Neural progenitor cell (in vitro differentiated cells): ENCODE measurements at regions not wholly inside any gene's neighbourhood (a gene's known extent, or its start where the extent isn't known, plus 50 kb on each side); places are given as distances from the start of the nearest gene placed in this dataset.
A peak's percentile ranks its signal among the peaks of the same experiment; 100 is the strongest.

Experiments
- DNase-seq: peaks from one replicate; pipeline ENCODE4 v3.0.0-alpha.2; 2016; ENCODE audit warnings: low spot score
- H2AFZ ChIP-seq: fragments of 200-600 bp; sonication (generic); replicated peaks from 2 replicates; pipeline ENCODE4 v1.6.1; 2016; ENCODE audit warnings: antibody characterized with exemption
- H3F3A ChIP-seq: fragments of 200-600 bp; sonication (generic); 2 replicates; pipeline ENCODE4 v1.6.1; 2016; ENCODE audit warnings: antibody characterized with exemption, low read depth
- H3K27ac ChIP-seq: fragments of 200-600 bp; sonication (generic); 2 replicates; pipeline ENCODE4 v1.5.1; 2016; ENCODE audit warnings: mild to moderate bottlenecking
- H3K27me3 ChIP-seq: fragments of 200-600 bp; sonication (generic); 2 replicates; pipeline ENCODE4 v1.6.1; 2016; ENCODE audit warnings: mild to moderate bottlenecking, moderate library complexity
- H3K36me3 ChIP-seq: fragments of 200-600 bp; sonication (generic); 2 replicates; pipeline ENCODE4 v1.5.1; 2016
- H3K4me1 ChIP-seq: fragments of 200-600 bp; sonication (generic); 2 replicates; pipeline ENCODE4 v1.6.1; 2016; ENCODE audit warnings: mixed run types
- H3K4me2 ChIP-seq: fragments of 200-600 bp; sonication (generic); 2 replicates; pipeline ENCODE4 v1.6.1; 2016
- H3K4me3 ChIP-seq: fragments of 200-600 bp; sonication (generic); 2 replicates; pipeline ENCODE4 v1.5.1; 2016
- H3K79me2 ChIP-seq: fragments of 200-600 bp; sonication (generic); 2 replicates; pipeline ENCODE4 v1.6.1; 2016; ENCODE audit warnings: low read depth
- H3K9ac ChIP-seq: fragments of 200-600 bp; sonication (generic); 2 replicates; pipeline ENCODE4 v1.6.1; 2016
- H3K9me3 ChIP-seq: fragments of 200-600 bp; sonication (generic); 2 replicates; pipeline ENCODE4 v1.5.1; 2016; ENCODE audit warnings: low read depth
- H4K20me1 ChIP-seq: fragments of 200-600 bp; sonication (generic); 2 replicates; pipeline ENCODE4 v1.6.1; 2016; ENCODE audit warnings: low read depth
- H3K27ac Mint-ChIP-seq: 3 replicates; pipeline ENCODE4 v1.8.0; 2021; ENCODE audit warnings: mixed read lengths
- H3K27me3 Mint-ChIP-seq: 2 replicates; pipeline ENCODE4 v1.8.0; 2022; ENCODE audit warnings: low read depth, mild to moderate bottlenecking, inconsistent platforms, moderate library complexity, mixed read lengths; ENCODE audit not compliant: insufficient read depth
- H3K36me3 Mint-ChIP-seq: 3 replicates; pipeline ENCODE4 v1.8.0; 2021; ENCODE audit warnings: mixed read lengths
- H3K4me1 Mint-ChIP-seq: 3 replicates; pipeline ENCODE4 v1.8.0; 2021; ENCODE audit warnings: mixed read lengths
- H3K4me3 Mint-ChIP-seq: 3 replicates; pipeline ENCODE4 v1.8.0; 2021; ENCODE audit warnings: mild to moderate bottlenecking, moderate library complexity, mixed read lengths
- H3K9me3 Mint-ChIP-seq: 3 replicates; pipeline ENCODE4 v1.8.0; 2020; ENCODE audit warnings: mixed read lengths
- CTCF ChIP-seq: fragments of 200-600 bp; sonication (generic); IDR thresholded peaks from 2 replicates; pipeline ENCODE4 v1.5.1; 2017; ENCODE audit warnings: antibody characterized with exemption, mild to moderate bottlenecking
- EZH2 ChIP-seq: fragments of 200-600 bp; sonication (generic); IDR thresholded peaks from 2 replicates; pipeline ENCODE4 v1.6.1; 2017; ENCODE audit warnings: antibody characterized with exemption, mild to moderate bottlenecking, moderate library complexity
- EZH2phosphoT487 ChIP-seq: fragments of 200-600 bp; sonication (generic); IDR thresholded peaks from 2 replicates; pipeline ENCODE4 v1.6.1; 2017; ENCODE audit warnings: antibody characterized with exemption

DNA sequence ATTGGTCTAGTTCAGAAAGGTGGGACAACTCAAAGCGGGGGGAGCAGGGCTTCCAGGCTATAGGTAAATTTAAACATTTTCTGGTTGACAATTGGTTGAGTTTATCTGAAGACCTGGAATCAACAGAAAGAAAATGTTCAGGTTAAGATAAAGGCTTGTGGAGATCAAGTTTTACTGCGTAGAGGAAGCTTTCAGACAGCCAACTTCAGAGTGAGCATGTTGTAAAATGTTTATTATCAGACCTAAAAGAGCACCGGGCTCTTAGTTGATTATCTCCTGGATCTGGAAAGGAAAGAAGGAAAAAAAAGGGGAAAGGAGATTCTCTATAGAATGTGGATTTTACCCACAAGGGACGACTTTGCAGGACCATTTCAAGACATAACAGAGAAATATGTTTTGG, 227.0 kb upstream of the SH3BP4 start:
- TF ChIP-seq EZH2phosphoT487: no peak
- TF ChIP-seq EZH2: no peak
- no peak for TF ChIP-seq CTCF
- Histone ChIP-seq H3K27ac (no peak overlapping the region), H3K4me1 (peaks cover 11% of the 10 kb centered on the region), H3K27me3 (no peaks in the 10 kb centered on the region), H2AFZ (peak overlapping the region; percentile 63), H3K9ac (no peak overlapping the region), H3K79me2 (no peaks in the 10 kb centered on the region), H4K20me1 (no peaks in the 10 kb centered on the region), H3K36me3 (no peaks in the 10 kb centered on the region), H3K4me2 (no peak overlapping the region), H3K4me3 (no peak overlapping the region), H3F3A (no peaks in the 10 kb centered on the region), H3K9me3 (no peaks in the 10 kb centered on the region)
- H3K36me3 Mint-ChIP-seq: no peaks in the 10 kb centered on the region
- no peak overlapping the region for H3K4me3 Mint-ChIP-seq
- no peaks in the 10 kb centered on the region for H3K27me3 Mint-ChIP-seq
- H3K27ac Mint-ChIP-seq: no peak overlapping the region
- peaks cover 20% of the 10 kb centered on the region for H3K4me1 Mint-ChIP-seq
- DNase-seq: no peak
- H3K9me3 Mint-ChIP-seq: no peaks in the 10 kb centered on the region

GRCh38 chr2:234723400-234723799, 226.5 kb upstream of the ARL4C start:
- H3K4me2 ChIP-seq: no peak overlapping the region
- no peaks in the 10 kb centered on the region for H3K9me3 ChIP-seq
- Mint-ChIP-seq H3K4me3 (no peak overlapping the region), H3K9me3 (no peaks in the 10 kb centered on the region), H3K36me3 (no peaks in the 10 kb centered on the region), H3K27me3 (no peaks in the 10 kb centered on the region), H3K4me1 (peaks cover 27% of the 10 kb centered on the region), H3K27ac (peak overlapping the region; percentile 53)
- H3K27ac ChIP-seq: no peak overlapping the region
- no peak overlapping the region for H3K9ac ChIP-seq
- no peak overlapping the region for H3K4me3 ChIP-seq
- no peaks in the 10 kb centered on the region for H3K27me3 ChIP-seq
- no peaks in the 10 kb centered on the region for H3K36me3 ChIP-seq
- TF ChIP-seq EZH2 (no peak), CTCF (no peak), EZH2phosphoT487 (no peak)
- no peaks in the 10 kb centered on the region for H4K20me1 ChIP-seq
- no peak for DNase-seq
- H3K4me1 ChIP-seq: peaks cover 9% of the 10 kb centered on the region
- H3F3A ChIP-seq: peaks cover 5% of the 10 kb centered on the region
- H2AFZ ChIP-seq: no peak overlapping the region
- H3K79me2 ChIP-seq: no peaks in the 10 kb centered on the region

DNA sequence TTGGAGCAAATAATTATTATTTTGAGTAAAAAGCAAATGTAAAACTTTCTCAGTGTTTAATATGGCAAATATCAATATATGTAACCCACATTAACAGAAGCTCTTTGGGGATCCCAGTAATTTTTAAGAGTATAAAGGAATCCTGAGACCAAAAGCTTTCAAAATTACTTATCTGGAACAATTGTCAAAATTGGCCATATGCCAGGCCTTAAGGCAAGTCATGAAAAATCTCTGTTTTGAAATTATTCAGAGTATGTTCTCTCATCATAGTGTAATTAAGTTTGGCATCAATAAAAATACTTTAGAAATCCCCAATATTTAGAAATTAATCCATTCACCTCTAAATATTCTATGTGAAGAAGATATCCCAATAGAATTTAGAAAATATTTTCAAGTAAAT, 225.3 kb upstream of the ARL4C start:
- no peak overlapping the region for H3K27ac Mint-ChIP-seq
- no peak overlapping the region for H2AFZ ChIP-seq
- no peaks in the 10 kb centered on the region for H3K27me3 Mint-ChIP-seq
- H3K4me3 ChIP-seq: no peak overlapping the region
- H3K79me2 ChIP-seq: no peaks in the 10 kb centered on the region
- H3K4me3 Mint-ChIP-seq: no peak overlapping the region
- no peak for DNase-seq
- no peak for TF ChIP-seq EZH2phosphoT487
- TF ChIP-seq EZH2: no peak
- H3K4me1 Mint-ChIP-seq: peaks cover 30% of the 10 kb centered on the region
- no peaks in the 10 kb centered on the region for H3K36me3 Mint-ChIP-seq
- H3K9ac ChIP-seq: no peak overlapping the region
- H3K9me3 Mint-ChIP-seq: no peaks in the 10 kb centered on the region
- no peak overlapping the region for H3K27ac ChIP-seq
- H4K20me1 ChIP-seq: no peaks in the 10 kb centered on the region
- peaks cover 5% of the 10 kb centered on the region for H3F3A ChIP-seq
- peaks cover 9% of the 10 kb centered on the region for H3K4me1 ChIP-seq
- H3K27me3 ChIP-seq: no peaks in the 10 kb centered on the region
- H3K4me2 ChIP-seq: no peak overlapping the region
- no peaks in the 10 kb centered on the region for H3K36me3 ChIP-seq
- H3K9me3 ChIP-seq: no peaks in the 10 kb centered on the region

DNA sequence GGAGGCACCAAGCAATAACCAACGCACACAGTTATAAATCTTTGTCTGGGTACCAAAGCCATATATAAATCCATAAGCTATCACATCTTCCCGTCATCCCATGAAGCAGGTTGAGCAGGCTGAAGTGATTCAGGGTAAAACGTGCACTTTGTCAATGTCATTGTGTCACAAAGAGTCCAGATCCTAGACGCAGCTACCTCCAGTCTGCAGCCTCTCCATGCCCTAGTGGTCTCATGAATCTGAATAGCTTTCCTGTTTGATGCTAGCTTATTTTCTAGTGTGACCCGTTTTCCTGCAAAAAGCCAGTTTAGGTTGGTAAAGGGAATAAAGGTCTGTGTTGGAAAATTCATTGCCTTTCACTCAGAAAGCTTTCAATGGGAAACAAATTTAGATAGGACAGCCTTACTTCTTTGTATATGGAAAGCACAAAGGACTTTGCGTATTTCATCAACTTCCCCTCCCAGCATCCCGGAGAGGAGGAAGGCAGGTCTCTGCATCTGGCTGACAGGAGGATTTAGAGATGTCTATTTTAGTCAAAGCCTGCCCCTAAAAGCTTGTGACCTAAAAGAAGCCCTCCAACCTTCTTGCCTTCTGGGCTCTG, 222.3 kb upstream of the ARL4C start:
- H3K27me3 Mint-ChIP-seq: no peaks in the 10 kb centered on the region
- H2AFZ ChIP-seq: peak overlapping the region; percentile 18

More for the DNA sequence above, 222.3 kb upstream of the ARL4C start:
- Histone ChIP-seq H3K36me3 (no peaks in the 10 kb centered on the region), H3K4me3 (no peak overlapping the region), H3F3A (peaks cover 5% of the 10 kb centered on the region), H4K20me1 (no peaks in the 10 kb centered on the region), H3K9ac (no peak overlapping the region), H3K27ac (no peak overlapping the region), H3K79me2 (no peaks in the 10 kb centered on the region), H3K9me3 (no peaks in the 10 kb centered on the region), H3K27me3 (no peaks in the 10 kb centered on the region), H3K4me1 (peaks cover 2% of the 10 kb centered on the region), H3K4me2 (no peak overlapping the region)
- TF ChIP-seq CTCF (no peak), EZH2phosphoT487 (no peak), EZH2 (no peak)
- no peaks in the 10 kb centered on the region for H3K36me3 Mint-ChIP-seq
- peaks cover 26% of the 10 kb centered on the region for H3K4me1 Mint-ChIP-seq
- no peak overlapping the region for H3K4me3 Mint-ChIP-seq
- no peak for DNase-seq
- H3K27ac Mint-ChIP-seq: peak overlapping the region; percentile 53
- H3K9me3 Mint-ChIP-seq: no peaks in the 10 kb centered on the region
